HCT116 (cell line): ENCODE measurements at regions not wholly inside any gene's neighbourhood (a gene's known extent, or its start where the extent isn't known, plus 50 kb on each side); places are given as distances from the start of the nearest gene placed in this dataset.

Experiments used
- ATAC-seq: fragments of 200-7000 bp; cut with Tn5 transposase; 2 replicates; pipeline ENCODE4 v1.9.1; 2020; ENCODE audit warnings: mild to moderate bottlenecking, moderate library complexity
- BruUV-seq: library from RNA; stranded (reverse); fragments of 400-500 nt; replicated peaks from 2 replicates; lab custom pipeline; 2021; lab: Mats Ljungman, UMichigan
- CTCF ChIA-PET: fragments of 300-600 bp; sonication (Branson Sonifier 250); formaldehyde crosslinking; loops from one replicate; lab custom pipeline; 2021; ENCODE audit warnings: antibody characterized with exemption; lab: Charles Lee
- POLR2A ChIA-PET: fragments of 300-600, 350-600 bp; sonication (Branson Sonifier 250); formaldehyde crosslinking; loops from one replicate; lab custom pipeline; 2021; ENCODE audit warnings: antibody characterized with exemption; lab: Charles Lee
- RAD21 ChIA-PET, 2 experiments: fragments of 300-600 bp; sonication (Branson Sonifier 250); formaldehyde crosslinking; loops; one replicate each; lab custom pipeline; 2023; ENCODE audit warnings: low total read pairs in 2 of 2; ENCODE audit not compliant: uncharacterized antibody in 2 of 2, unreplicated experiment in 2 of 2, low non-redundant PET in 1 of 2; lab: Charles Lee
- DNase-seq: peaks from one replicate; pipeline ENCODE4 v3.0.0-alpha.2; 2010; ENCODE audit warnings: low read depth, low spot score
- H2AFZ ChIP-seq: fragments of 200-600 bp; shearing (Covaris generic), sonication (generic); 2 replicates; pipeline ENCODE4 v1.6.1; 2017; ENCODE audit warnings: low read depth, mixed run types, mixed read lengths, antibody characterized with exemption, low read length; ENCODE audit not compliant: poor library complexity, severe bottlenecking
- H3K27ac ChIP-seq: 2 replicates; pipeline ENCODE4 v1.5.1; 2012; ENCODE audit warnings: low read depth, low read length
- H3K27me3 ChIP-seq: fragments of 200-600 bp; sonication (generic); 2 replicates; pipeline ENCODE4 v1.6.1; 2016; ENCODE audit warnings: mixed run types, low read length, mixed read lengths; ENCODE audit not compliant: insufficient read depth
- H3K36me3 ChIP-seq, 2 experiments: fragments of 200-500 bp in 1 of 2; fragments of 200-600 bp in 1 of 2; sonication (Bioruptor generic) in 1 of 2; sonication (generic) in 1 of 2; 2 replicates each; pipeline versions ENCODE4 v1.5.1 to v1.6.1; 2014 to 2016; ENCODE audit warnings: low read length in 2 of 2, inconsistent platforms in 1 of 2, mixed read lengths in 1 of 2, mixed run types in 1 of 2; ENCODE audit not compliant: insufficient read depth in 2 of 2, control insufficient read depth in 1 of 2
- H3K4me1 ChIP-seq, 2 experiments: fragments of 200-600 bp in 1 of 2; sonication (generic) in 1 of 2; 2 replicates each; pipeline versions ENCODE4 v1.5.1 to v1.6.1; 2012 to 2017; ENCODE audit warnings: low read length in 2 of 2, inconsistent platforms in 1 of 2, mild to moderate bottlenecking in 1 of 2, mixed read lengths in 1 of 2, mixed run types in 1 of 2, moderate library complexity in 1 of 2; ENCODE audit not compliant: insufficient read depth in 2 of 2, control insufficient read depth in 1 of 2
- H3K4me2 ChIP-seq: fragments of 200-600 bp; sonication (generic); 2 replicates; pipeline ENCODE4 v1.6.1; 2017; ENCODE audit warnings: mixed run types, low read length, mixed read lengths
- H3K4me3 ChIP-seq, 2 experiments: fragments of 200-600 bp in 1 of 2; sonication (generic) in 1 of 2; replicated peaks in 1 of 2; 2 replicates each; pipeline ENCODE4 v1.5.1; 2011 to 2016; ENCODE audit warnings: low read length in 2 of 2, control low read depth in 1 of 2, low read depth in 1 of 2, mild to moderate bottlenecking in 1 of 2, mixed read lengths in 1 of 2, mixed run types in 1 of 2
- H3K79me2 ChIP-seq: fragments of 200-600 bp; sonication (generic); 2 replicates; pipeline ENCODE4 v1.6.1; 2017; ENCODE audit warnings: mild to moderate bottlenecking, mixed run types, low read length, moderate library complexity, mixed read lengths; ENCODE audit not compliant: insufficient read depth
- H3K9ac ChIP-seq: fragments of 200-600 bp; sonication (generic); 2 replicates; pipeline ENCODE4 v1.6.1; 2016; ENCODE audit warnings: low read length, mixed read lengths
- H3K9me2 ChIP-seq: fragments of 200-600 bp; sonication (generic), shearing (Covaris generic); 2 replicates; pipeline ENCODE4 v1.6.1; 2017; ENCODE audit warnings: mixed run types, mild to moderate bottlenecking, moderate library complexity; ENCODE audit not compliant: insufficient read depth
- H3K9me3 ChIP-seq, 2 experiments: fragments of 200-500 bp in 1 of 2; fragments of 200-600 bp in 1 of 2; sonication (Bioruptor generic) in 1 of 2; sonication (generic) in 1 of 2; 2 replicates each; pipeline ENCODE4 v1.6.1; 2014 to 2017; ENCODE audit warnings: low read length in 2 of 2, mixed read lengths in 2 of 2, inconsistent platforms in 1 of 2, low read depth in 1 of 2, mild to moderate bottlenecking in 1 of 2, mixed run types in 1 of 2, moderate library complexity in 1 of 2; ENCODE audit not compliant: control insufficient read depth in 1 of 2, insufficient read depth in 1 of 2
- H4K20me1 ChIP-seq: fragments of 200-600 bp; sonication (generic), shearing (Covaris generic); 2 replicates; pipeline ENCODE4 v1.6.1; 2017; ENCODE audit warnings: mixed run types, mild to moderate bottlenecking, moderate library complexity; ENCODE audit not compliant: insufficient read depth
- EGR1 ChIP-seq: IDR thresholded peaks from 2 replicates; pipeline ENCODE4 v1.6.1; 2012; ENCODE audit warnings: low read depth
- EZH2phosphoT487 ChIP-seq: fragments of 200-600 bp; IDR thresholded peaks from 2 replicates; pipeline ENCODE4 v1.6.1; 2018; ENCODE audit warnings: antibody characterized with exemption, borderline replicate concordance
- FOSL1 ChIP-seq: IDR thresholded peaks from 2 replicates; pipeline ENCODE4 v1.6.1; 2012; ENCODE audit warnings: low read depth
- POLR2AphosphoS5 ChIP-seq: IDR thresholded peaks from 2 replicates; pipeline ENCODE4 v1.6.1; 2011; ENCODE audit warnings: mild to moderate bottlenecking, low read depth, low read length, moderate library complexity
- REST ChIP-seq: IDR thresholded peaks from 2 replicates; pipeline ENCODE4 v1.6.1; 2012; ENCODE audit warnings: low read depth
- SP1 ChIP-seq: IDR thresholded peaks from 2 replicates; pipeline ENCODE4 v1.6.1; 2012; ENCODE audit warnings: low read depth
- intact Hi-C: fragments of 100-400 bp; cut with micrococcal nuclease; formaldehyde crosslinking; loops from 2 replicates; pipeline ENCODE4 v1.10.0; 2022

- Histone ChIP-seq H2AFZ (no peak overlapping the region), H3K4me3 (no peak overlapping the region), H3K79me2 (no peaks in the 10 kb centered on the region), H3K27me3 (no peaks in the 10 kb centered on the region), H3K4me1 (no peaks in the 10 kb centered on the region), H3K36me3 (no peaks in the 10 kb centered on the region), H4K20me1 (no peaks in the 10 kb centered on the region), H3K9me3 (peaks cover 0 to 12% of the 10 kb centered on the region in 2 experiments; a peak in 2 of 4 replicates), H3K9me2 (no peaks in the 10 kb centered on the region), H3K4me2 (no peak overlapping the region), H3K27ac (no peak overlapping the region), H3K9ac (no peak overlapping the region)
- TF ChIP-seq SP1 (no peak), EGR1 (no peak), FOSL1 (no peak), REST (no peak), POLR2AphosphoS5 (no peak), EZH2phosphoT487 (no peak)
- ChIA-PET POLR2A (no interaction called here), RAD21 (no interaction called here), CTCF (no interaction called here)
- intact Hi-C loops, result no loop called here
- DNase-seq (no peak), ATAC-seq (no peak)
- BruUV-seq, result no TSS peak
These were observed 327.5 kb upstream of the TENM4 start for GRCh38 chr11:79768343-79768742.
